WTC11 (cell line): ENCODE measurements at regions not wholly inside any gene's neighbourhood (a gene's known extent, or its start where the extent isn't known, plus 50 kb on each side); places are given as distances from the start of the nearest gene placed in this dataset.

Source experiments
- ATAC-seq: fragments of 200-7000 bp; cut with Tn5 transposase; 2 replicates; pipeline ENCODE4 v1.10.0; 2021; ENCODE audit warnings: mild to moderate bottlenecking, moderate library complexity
- CTCF ChIA-PET: fragments of 300-600 bp; sonication (Branson Sonifier 250); formaldehyde crosslinking; loops from one replicate; lab custom pipeline; 2021; ENCODE audit warnings: antibody characterized with exemption; lab: Charles Lee
- POLR2A ChIA-PET: fragments of 350-600 bp; sonication (Branson Sonifier 250); formaldehyde crosslinking; loops from one replicate; lab custom pipeline; 2021; ENCODE audit warnings: antibody characterized with exemption; lab: Charles Lee
- DNase-seq: peaks from one replicate; pipeline ENCODE4 v3.0.0; 2021; ENCODE audit warnings: low spot score
- H3K27ac Mint-ChIP-seq: 2 replicates; pipeline ENCODE4 v1.8.0; 2021; ENCODE audit warnings: mixed read lengths
- H3K27me3 Mint-ChIP-seq: 2 replicates; pipeline ENCODE4 v1.8.0; 2021; ENCODE audit warnings: low read depth, mild to moderate bottlenecking, moderate library complexity, mixed read lengths
- H3K36me3 Mint-ChIP-seq: 2 replicates; pipeline ENCODE4 v1.8.0; 2021; ENCODE audit warnings: mixed read lengths
- H3K4me1 Mint-ChIP-seq: 2 replicates; pipeline ENCODE4 v1.8.0; 2022; ENCODE audit warnings: mixed read lengths
- H3K4me3 Mint-ChIP-seq: 2 replicates; pipeline ENCODE4 v1.8.0; 2021; ENCODE audit warnings: mild to moderate bottlenecking, moderate library complexity, mixed read lengths
- H3K9me3 Mint-ChIP-seq: 2 replicates; pipeline ENCODE4 v1.8.0; 2021; ENCODE audit warnings: mixed read lengths
- FOXJ3 ChIP-seq: sonication (generic); formaldehyde crosslinking; IDR thresholded peaks from 2 replicates; pipeline ENCODE4 v1.9.0; 2021; ENCODE audit warnings: missing genetic modification reagents, mild to moderate bottlenecking, borderline replicate concordance
- MXD4 ChIP-seq: fragments of 250-450 bp; sonication (Bioruptor Pico); IDR thresholded peaks from 2 replicates; pipeline ENCODE4 v1.8.0; 2021; ENCODE audit warnings: mild to moderate bottlenecking, moderate library complexity, borderline replicate concordance
- NR2C2 ChIP-seq: sonication (generic); formaldehyde crosslinking; IDR thresholded peaks from 2 replicates; pipeline ENCODE4 v1.8.0; 2022; ENCODE audit warnings: mild to moderate bottlenecking, missing genetic modification reagents
- SMAD4 ChIP-seq: sonication (generic); formaldehyde crosslinking; IDR thresholded peaks from 2 replicates; pipeline ENCODE4 v1.8.0; 2022; ENCODE audit warnings: mild to moderate bottlenecking, missing genetic modification reagents
- SP1 ChIP-seq: sonication (generic); formaldehyde crosslinking; conservative IDR thresholded peaks from 2 replicates; pipeline ENCODE4 v1.8.1; 2022; ENCODE audit warnings: missing genetic modification reagents
- TP53 ChIP-seq: sonication (generic); formaldehyde crosslinking; IDR thresholded peaks from 2 replicates; pipeline ENCODE4 v1.8.1; 2023; ENCODE audit warnings: mild to moderate bottlenecking, missing genetic modification reagents
- ZNF121 ChIP-seq: sonication (generic); formaldehyde crosslinking; IDR thresholded peaks from 2 replicates; pipeline ENCODE4 v1.8.0; 2023; ENCODE audit warnings: missing genetic modification reagents
- ZNF219 ChIP-seq: sonication (generic); formaldehyde crosslinking; IDR thresholded peaks from 2 replicates; pipeline ENCODE4 v1.8.0; 2023; ENCODE audit warnings: missing genetic modification reagents, mild to moderate bottlenecking, borderline replicate concordance
- ZNF423 ChIP-seq: fragments of 250-450 bp; sonication (Bioruptor Pico); IDR thresholded peaks from 2 replicates; pipeline ENCODE4 v2.1.2; 2022; ENCODE audit warnings: mild to moderate bottlenecking, moderate library complexity
- TF ChIP-seq, protein P1 (sequence below): sonication (generic); formaldehyde crosslinking; IDR thresholded peaks from 2 replicates; pipeline ENCODE4 v1.8.0; 2023; ENCODE audit warnings: mild to moderate bottlenecking, missing genetic modification reagents
- TF ChIP-seq, protein P2 (sequence below): fragments of 250-450 bp; sonication (Bioruptor Pico); IDR thresholded peaks from 2 replicates; pipeline ENCODE4 v2.1.2; 2022; ENCODE audit warnings: mild to moderate bottlenecking, moderate library complexity
- TF ChIP-seq, protein P3 (sequence below): sonication (generic); formaldehyde crosslinking; IDR thresholded peaks from 2 replicates; pipeline ENCODE4 v1.8.1; 2022; ENCODE audit warnings: low read depth, mild to moderate bottlenecking, moderate library complexity, missing genetic modification reagents, borderline replicate concordance
- TF ChIP-seq, protein P4 (sequence below): sonication (generic); formaldehyde crosslinking; IDR thresholded peaks from 2 replicates; pipeline ENCODE4 v1.8.0; 2022; ENCODE audit warnings: mild to moderate bottlenecking, missing genetic modification reagents
- TF ChIP-seq, protein P5 (sequence below): sonication (generic); formaldehyde crosslinking; IDR thresholded peaks from 2 replicates; pipeline ENCODE4 v1.8.1; 2022; ENCODE audit warnings: low read depth, missing genetic modification reagents, borderline replicate concordance
- TF ChIP-seq, protein P6 (sequence below): sonication (generic); formaldehyde crosslinking; IDR thresholded peaks from 2 replicates; pipeline ENCODE4 v1.8.0; 2022; ENCODE audit warnings: mild to moderate bottlenecking, missing genetic modification reagents
- TF ChIP-seq, protein P7 (sequence below): sonication (generic); formaldehyde crosslinking; IDR thresholded peaks from 2 replicates; pipeline ENCODE4 v1.8.1; 2023; ENCODE audit warnings: mild to moderate bottlenecking, missing genetic modification reagents, moderate library complexity
- TF ChIP-seq, protein P8 (sequence below): fragments of 250-450 bp; sonication (Bioruptor Pico); IDR thresholded peaks from 2 replicates; pipeline ENCODE4 v1.9.0; 2021; ENCODE audit warnings: mild to moderate bottlenecking, borderline replicate concordance
- TF ChIP-seq, protein P9 (sequence below): sonication (generic); formaldehyde crosslinking; IDR thresholded peaks from 2 replicates; pipeline ENCODE4 v1.8.1; 2023; ENCODE audit warnings: mild to moderate bottlenecking, missing genetic modification reagents, moderate library complexity

DNA sequence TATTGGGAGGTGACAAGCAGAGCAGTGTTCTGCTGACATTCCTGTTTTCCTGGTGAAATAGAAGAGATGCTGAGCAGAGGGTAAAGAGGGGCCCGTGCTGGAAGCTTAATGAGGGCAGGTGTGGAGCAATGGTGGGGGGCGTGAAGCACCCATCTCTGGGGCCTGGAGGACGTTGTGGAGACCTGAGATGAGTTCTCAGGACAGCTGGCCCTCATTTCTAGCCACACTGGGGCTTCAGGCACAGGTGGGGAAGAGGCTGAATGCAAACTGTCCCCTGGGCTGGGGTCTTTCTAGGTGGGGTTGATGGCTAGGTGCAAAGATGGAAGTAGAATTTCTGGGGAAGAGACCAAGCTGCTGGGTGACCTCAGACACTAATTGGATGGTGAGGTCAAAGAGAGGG is 274.2 kb upstream of the TCERG1L start:
- Mint-ChIP-seq H3K27ac (no peak overlapping the region), H3K36me3 (peaks cover 43% of the 10 kb centered on the region), H3K4me3 (no peak overlapping the region), H3K27me3 (peaks cover 3% of the 10 kb centered on the region), H3K9me3 (peaks cover 54% of the 10 kb centered on the region), H3K4me1 (no peaks in the 10 kb centered on the region)
- ChIA-PET CTCF (no interaction called here), POLR2A (no interaction called here)
- TF ChIP-seq, protein P1, sequence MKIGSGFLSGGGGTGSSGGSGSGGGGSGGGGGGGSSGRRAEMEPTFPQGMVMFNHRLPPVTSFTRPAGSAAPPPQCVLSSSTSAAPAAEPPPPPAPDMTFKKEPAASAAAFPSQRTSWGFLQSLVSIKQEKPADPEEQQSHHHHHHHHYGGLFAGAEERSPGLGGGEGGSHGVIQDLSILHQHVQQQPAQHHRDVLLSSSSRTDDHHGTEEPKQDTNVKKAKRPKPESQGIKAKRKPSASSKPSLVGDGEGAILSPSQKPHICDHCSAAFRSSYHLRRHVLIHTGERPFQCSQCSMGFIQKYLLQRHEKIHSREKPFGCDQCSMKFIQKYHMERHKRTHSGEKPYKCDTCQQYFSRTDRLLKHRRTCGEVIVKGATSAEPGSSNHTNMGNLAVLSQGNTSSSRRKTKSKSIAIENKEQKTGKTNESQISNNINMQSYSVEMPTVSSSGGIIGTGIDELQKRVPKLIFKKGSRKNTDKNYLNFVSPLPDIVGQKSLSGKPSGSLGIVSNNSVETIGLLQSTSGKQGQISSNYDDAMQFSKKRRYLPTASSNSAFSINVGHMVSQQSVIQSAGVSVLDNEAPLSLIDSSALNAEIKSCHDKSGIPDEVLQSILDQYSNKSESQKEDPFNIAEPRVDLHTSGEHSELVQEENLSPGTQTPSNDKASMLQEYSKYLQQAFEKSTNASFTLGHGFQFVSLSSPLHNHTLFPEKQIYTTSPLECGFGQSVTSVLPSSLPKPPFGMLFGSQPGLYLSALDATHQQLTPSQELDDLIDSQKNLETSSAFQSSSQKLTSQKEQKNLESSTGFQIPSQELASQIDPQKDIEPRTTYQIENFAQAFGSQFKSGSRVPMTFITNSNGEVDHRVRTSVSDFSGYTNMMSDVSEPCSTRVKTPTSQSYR (CRISPR knock-in tag): no peak
- no peak for TF ChIP-seq FOXJ3 (CRISPR knock-in tag)
- no peak for TF ChIP-seq SMAD4
- TF ChIP-seq, protein P2, sequence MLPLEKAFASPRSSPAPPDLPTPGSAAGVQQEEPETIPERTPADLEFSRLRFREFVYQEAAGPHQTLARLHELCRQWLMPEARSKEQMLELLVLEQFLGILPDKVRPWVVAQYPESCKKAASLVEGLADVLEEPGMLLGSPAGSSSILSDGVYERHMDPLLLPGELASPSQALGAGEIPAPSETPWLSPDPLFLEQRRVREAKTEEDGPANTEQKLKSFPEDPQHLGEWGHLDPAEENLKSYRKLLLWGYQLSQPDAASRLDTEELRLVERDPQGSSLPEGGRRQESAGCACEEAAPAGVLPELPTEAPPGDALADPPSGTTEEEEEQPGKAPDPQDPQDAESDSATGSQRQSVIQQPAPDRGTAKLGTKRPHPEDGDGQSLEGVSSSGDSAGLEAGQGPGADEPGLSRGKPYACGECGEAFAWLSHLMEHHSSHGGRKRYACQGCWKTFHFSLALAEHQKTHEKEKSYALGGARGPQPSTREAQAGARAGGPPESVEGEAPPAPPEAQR: no peak
- no peak for TF ChIP-seq ZNF121 (CRISPR knock-in tag)
- TF ChIP-seq, protein P3, sequence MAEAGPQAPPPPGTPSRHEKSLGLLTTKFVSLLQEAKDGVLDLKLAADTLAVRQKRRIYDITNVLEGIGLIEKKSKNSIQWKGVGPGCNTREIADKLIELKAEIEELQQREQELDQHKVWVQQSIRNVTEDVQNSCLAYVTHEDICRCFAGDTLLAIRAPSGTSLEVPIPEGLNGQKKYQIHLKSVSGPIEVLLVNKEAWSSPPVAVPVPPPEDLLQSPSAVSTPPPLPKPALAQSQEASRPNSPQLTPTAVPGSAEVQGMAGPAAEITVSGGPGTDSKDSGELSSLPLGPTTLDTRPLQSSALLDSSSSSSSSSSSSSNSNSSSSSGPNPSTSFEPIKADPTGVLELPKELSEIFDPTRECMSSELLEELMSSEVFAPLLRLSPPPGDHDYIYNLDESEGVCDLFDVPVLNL: no peak
- no peak for TF ChIP-seq MXD4 (CRISPR knock-in tag)
- TF ChIP-seq, protein P4, sequence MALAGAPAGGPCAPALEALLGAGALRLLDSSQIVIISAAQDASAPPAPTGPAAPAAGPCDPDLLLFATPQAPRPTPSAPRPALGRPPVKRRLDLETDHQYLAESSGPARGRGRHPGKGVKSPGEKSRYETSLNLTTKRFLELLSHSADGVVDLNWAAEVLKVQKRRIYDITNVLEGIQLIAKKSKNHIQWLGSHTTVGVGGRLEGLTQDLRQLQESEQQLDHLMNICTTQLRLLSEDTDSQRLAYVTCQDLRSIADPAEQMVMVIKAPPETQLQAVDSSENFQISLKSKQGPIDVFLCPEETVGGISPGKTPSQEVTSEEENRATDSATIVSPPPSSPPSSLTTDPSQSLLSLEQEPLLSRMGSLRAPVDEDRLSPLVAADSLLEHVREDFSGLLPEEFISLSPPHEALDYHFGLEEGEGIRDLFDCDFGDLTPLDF (CRISPR knock-in tag): no peak
- TF ChIP-seq TP53 (CRISPR knock-in tag): no peak
- TF ChIP-seq NR2C2 (CRISPR knock-in tag): no peak
- TF ChIP-seq, protein P5, sequence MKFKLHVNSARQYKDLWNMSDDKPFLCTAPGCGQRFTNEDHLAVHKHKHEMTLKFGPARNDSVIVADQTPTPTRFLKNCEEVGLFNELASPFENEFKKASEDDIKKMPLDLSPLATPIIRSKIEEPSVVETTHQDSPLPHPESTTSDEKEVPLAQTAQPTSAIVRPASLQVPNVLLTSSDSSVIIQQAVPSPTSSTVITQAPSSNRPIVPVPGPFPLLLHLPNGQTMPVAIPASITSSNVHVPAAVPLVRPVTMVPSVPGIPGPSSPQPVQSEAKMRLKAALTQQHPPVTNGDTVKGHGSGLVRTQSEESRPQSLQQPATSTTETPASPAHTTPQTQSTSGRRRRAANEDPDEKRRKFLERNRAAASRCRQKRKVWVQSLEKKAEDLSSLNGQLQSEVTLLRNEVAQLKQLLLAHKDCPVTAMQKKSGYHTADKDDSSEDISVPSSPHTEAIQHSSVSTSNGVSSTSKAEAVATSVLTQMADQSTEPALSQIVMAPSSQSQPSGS (CRISPR knock-in tag): no peak
- TF ChIP-seq, protein P6, sequence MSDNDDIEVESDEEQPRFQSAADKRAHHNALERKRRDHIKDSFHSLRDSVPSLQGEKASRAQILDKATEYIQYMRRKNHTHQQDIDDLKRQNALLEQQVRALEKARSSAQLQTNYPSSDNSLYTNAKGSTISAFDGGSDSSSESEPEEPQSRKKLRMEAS (CRISPR knock-in tag): no peak
- no peak for TF ChIP-seq ZNF423
- TF ChIP-seq, protein P7, sequence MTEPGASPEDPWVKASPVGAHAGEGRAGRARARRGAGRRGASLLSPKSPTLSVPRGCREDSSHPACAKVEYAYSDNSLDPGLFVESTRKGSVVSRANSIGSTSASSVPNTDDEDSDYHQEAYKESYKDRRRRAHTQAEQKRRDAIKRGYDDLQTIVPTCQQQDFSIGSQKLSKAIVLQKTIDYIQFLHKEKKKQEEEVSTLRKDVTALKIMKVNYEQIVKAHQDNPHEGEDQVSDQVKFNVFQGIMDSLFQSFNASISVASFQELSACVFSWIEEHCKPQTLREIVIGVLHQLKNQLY (CRISPR knock-in tag): no peak
- no peak for TF ChIP-seq SP1
- TF ChIP-seq, protein P8, sequence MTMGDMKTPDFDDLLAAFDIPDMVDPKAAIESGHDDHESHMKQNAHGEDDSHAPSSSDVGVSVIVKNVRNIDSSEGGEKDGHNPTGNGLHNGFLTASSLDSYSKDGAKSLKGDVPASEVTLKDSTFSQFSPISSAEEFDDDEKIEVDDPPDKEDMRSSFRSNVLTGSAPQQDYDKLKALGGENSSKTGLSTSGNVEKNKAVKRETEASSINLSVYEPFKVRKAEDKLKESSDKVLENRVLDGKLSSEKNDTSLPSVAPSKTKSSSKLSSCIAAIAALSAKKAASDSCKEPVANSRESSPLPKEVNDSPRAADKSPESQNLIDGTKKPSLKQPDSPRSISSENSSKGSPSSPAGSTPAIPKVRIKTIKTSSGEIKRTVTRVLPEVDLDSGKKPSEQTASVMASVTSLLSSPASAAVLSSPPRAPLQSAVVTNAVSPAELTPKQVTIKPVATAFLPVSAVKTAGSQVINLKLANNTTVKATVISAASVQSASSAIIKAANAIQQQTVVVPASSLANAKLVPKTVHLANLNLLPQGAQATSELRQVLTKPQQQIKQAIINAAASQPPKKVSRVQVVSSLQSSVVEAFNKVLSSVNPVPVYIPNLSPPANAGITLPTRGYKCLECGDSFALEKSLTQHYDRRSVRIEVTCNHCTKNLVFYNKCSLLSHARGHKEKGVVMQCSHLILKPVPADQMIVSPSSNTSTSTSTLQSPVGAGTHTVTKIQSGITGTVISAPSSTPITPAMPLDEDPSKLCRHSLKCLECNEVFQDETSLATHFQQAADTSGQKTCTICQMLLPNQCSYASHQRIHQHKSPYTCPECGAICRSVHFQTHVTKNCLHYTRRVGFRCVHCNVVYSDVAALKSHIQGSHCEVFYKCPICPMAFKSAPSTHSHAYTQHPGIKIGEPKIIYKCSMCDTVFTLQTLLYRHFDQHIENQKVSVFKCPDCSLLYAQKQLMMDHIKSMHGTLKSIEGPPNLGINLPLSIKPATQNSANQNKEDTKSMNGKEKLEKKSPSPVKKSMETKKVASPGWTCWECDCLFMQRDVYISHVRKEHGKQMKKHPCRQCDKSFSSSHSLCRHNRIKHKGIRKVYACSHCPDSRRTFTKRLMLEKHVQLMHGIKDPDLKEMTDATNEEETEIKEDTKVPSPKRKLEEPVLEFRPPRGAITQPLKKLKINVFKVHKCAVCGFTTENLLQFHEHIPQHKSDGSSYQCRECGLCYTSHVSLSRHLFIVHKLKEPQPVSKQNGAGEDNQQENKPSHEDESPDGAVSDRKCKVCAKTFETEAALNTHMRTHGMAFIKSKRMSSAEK (CRISPR knock-in tag): no peak
- TF ChIP-seq, protein P9, sequence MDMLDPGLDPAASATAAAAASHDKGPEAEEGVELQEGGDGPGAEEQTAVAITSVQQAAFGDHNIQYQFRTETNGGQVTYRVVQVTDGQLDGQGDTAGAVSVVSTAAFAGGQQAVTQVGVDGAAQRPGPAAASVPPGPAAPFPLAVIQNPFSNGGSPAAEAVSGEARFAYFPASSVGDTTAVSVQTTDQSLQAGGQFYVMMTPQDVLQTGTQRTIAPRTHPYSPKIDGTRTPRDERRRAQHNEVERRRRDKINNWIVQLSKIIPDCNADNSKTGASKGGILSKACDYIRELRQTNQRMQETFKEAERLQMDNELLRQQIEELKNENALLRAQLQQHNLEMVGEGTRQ (CRISPR knock-in tag): no peak
- no peak for TF ChIP-seq ZNF219 (CRISPR knock-in tag)
- ATAC-seq (no peak), DNase-seq (no peak)
